Transverse colon (tissue), 4 donors: ENCODE measurements at regions not wholly inside any gene's neighbourhood (a gene's known extent, or its start where the extent isn't known, plus 50 kb on each side); places are given as distances from the start of the nearest gene placed in this dataset.
"Not testable (repeated sequence)": the region's sequence is repeated elsewhere in the genome, so short reads cannot be mapped to it uniquely, and the experiment has no call there.

Experiments used
- DNase-seq: peaks from one replicate; pipeline ENCODE4 v3.0.0-alpha.2; 2019
- H3K27ac ChIP-seq, 4 donors: fragments of 200-600 bp; sonication (generic); 2 replicates each; pipeline ENCODE4 v1.5.1; 2016 to 2018; ENCODE audit warnings: inconsistent platforms in 4 of 4
- H3K27me3 ChIP-seq: fragments of 200-600 bp; sonication (generic); 2 replicates; pipeline ENCODE4 v1.5.1; 2017; ENCODE audit warnings: inconsistent platforms
- H3K36me3 ChIP-seq, 4 donors: fragments of 200-600 bp; sonication (generic); 2 replicates each; pipeline ENCODE4 v1.5.1; 2017 to 2019; ENCODE audit warnings: inconsistent platforms in 4 of 4
- H3K4me1 ChIP-seq, 4 donors: fragments of 200-600 bp; sonication (generic); 2 replicates each; pipeline ENCODE4 v1.5.1; 2017 to 2020; ENCODE audit warnings: inconsistent platforms in 4 of 4
- H3K4me3 ChIP-seq, 4 donors: fragments of 200-600 bp; sonication (generic); 1 replicate in 1 of 4; 2 replicates in 3 of 4; pipeline versions ENCODE4 v1.5.1 to v1.6.1; 2017 to 2019; ENCODE audit warnings: inconsistent platforms in 4 of 4
- H3K9me3 ChIP-seq, 2 donors: fragments of 200-600 bp; sonication (generic); 2 replicates each; pipeline ENCODE4 v1.5.1; 2017 to 2019; ENCODE audit warnings: inconsistent platforms in 2 of 2
- CTCF ChIP-seq, 5 experiments: fragments of 200-600 bp in 3 of 5; fragments of 450-650 bp in 2 of 5; sonication (generic) in 3 of 5; IDR thresholded peaks; 1 replicate in 2 of 5; 2 replicates in 3 of 5; pipeline ENCODE4 v1.5.1; 2016 to 2017; ENCODE audit warnings: antibody characterized with exemption in 5 of 5, inconsistent platforms in 3 of 5, mild to moderate bottlenecking in 2 of 5, moderate library complexity in 1 of 5
- POLR2AphosphoS5 ChIP-seq, 3 donors: sonication (generic); formaldehyde crosslinking; IDR thresholded peaks; one replicate each; pipeline ENCODE4 v1.6.1; 2016; ENCODE audit warnings: antibody characterized with exemption in 3 of 3
- WGBS, 2 donors: methylation state at CpG; one replicate each; pipeline ENCODE4 v1.1.5; 2018; ENCODE audit warnings: low coverage in 1 of 2; 5-methylcytosine and 5-hydroxymethylcytosine counted together
- in situ Hi-C, 4 donors: fragments of 200-750 bp; cut with MboI; loops; one replicate each; pipeline versions ENCODE4 v1.15.0 to v1.15.1; 2017; ENCODE audit warnings: low sequenced_read_pairs in 3 of 4, low pct_ligation_motif_present in 1 of 4, low pct_unique_long_range_greater_than_20kb in 1 of 4
- intact Hi-C: fragments of 100-400 bp; cut with DNase I; formaldehyde crosslinking; loops from one replicate; pipeline ENCODE4 v1.15.1; 2023; ENCODE audit warnings: low total_unique reads

GRCh38 chr17:15802917-15803316 is 70.8 kb downstream of the TBC1D26 start:
- in situ Hi-C loops, H3K36me3 ChIP-seq, H3K27me3 ChIP-seq, DNase-seq, H3K4me3 ChIP-seq, H3K9me3 ChIP-seq, H3K27ac ChIP-seq, intact Hi-C loops, H3K4me1 ChIP-seq: not testable (repeated sequence)
- 90% methylated on average over 1 of the region's 1 CpG; no CpG with 5 or more reads in 1 of the 2 donors for WGBS, 2 donors

GRCh38 chr17:15806825-15807224 is 74.7 kb downstream of the TBC1D26 start:
- H3K36me3 ChIP-seq, in situ Hi-C loops, H3K4me1 ChIP-seq, H3K27ac ChIP-seq, H3K9me3 ChIP-seq, H3K27me3 ChIP-seq, intact Hi-C loops, H3K4me3 ChIP-seq, DNase-seq: not testable (repeated sequence)
- 97% methylated on average over 3 of the region's 4 CpGs; no CpG with 5 or more reads in 1 of the 2 donors for WGBS, 2 donors

DNA sequence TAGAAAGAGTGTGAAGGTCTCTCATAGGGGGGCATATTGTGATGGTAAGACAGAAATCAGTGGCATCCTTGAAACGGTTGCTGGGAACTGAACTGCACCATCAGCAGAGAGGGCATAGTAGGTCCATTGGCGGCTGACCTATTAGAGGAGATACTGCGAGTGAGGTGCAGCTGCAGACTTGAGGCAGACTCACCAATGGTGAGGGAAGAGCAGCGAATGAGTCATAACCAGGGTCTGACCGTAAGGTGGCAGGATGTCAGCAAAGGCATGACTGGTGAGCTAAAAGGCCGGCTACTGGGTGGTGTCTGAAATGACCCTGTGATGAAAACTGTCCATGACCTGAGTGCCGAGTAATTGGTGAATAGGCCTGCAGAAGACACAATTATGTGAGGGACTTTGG is 81.3 kb downstream of the TBC1D26 start:
- in situ Hi-C loops, H3K9me3 ChIP-seq, intact Hi-C loops, H3K4me3 ChIP-seq, DNase-seq, H3K36me3 ChIP-seq, H3K4me1 ChIP-seq, H3K27me3 ChIP-seq, H3K27ac ChIP-seq: not testable (repeated sequence)
- WGBS, 2 donors = 90% methylated on average over 4 of the region's 7 CpGs; no CpG with 5 or more reads in 1 of the 2 donors

- H3K27me3 ChIP-seq, H3K4me1 ChIP-seq, intact Hi-C loops, H3K9me3 ChIP-seq, DNase-seq, H3K4me3 ChIP-seq, H3K36me3 ChIP-seq, in situ Hi-C loops, H3K27ac ChIP-seq: not testable (repeated sequence)
- 62 to 92% methylated on average over 1 to 3 of the region's 3 CpGs for WGBS, 2 donors
These were observed 81.9 kb downstream of the TBC1D26 start for GRCh38 chr17:15814003-15814402.

GRCh38 chr17:15817861-15818260 is 85.8 kb downstream of the TBC1D26 start:
- H3K9me3 ChIP-seq, H3K4me3 ChIP-seq, intact Hi-C loops, in situ Hi-C loops, DNase-seq, H3K4me1 ChIP-seq, H3K36me3 ChIP-seq, H3K27me3 ChIP-seq, H3K27ac ChIP-seq: not testable (repeated sequence)
- WGBS, 2 donors = 96% methylated on average over 17 of the region's 20 CpGs; no CpG with 5 or more reads in 1 of the 2 donors

- DNase-seq, H3K4me1 ChIP-seq, intact Hi-C loops, H3K36me3 ChIP-seq, H3K9me3 ChIP-seq, in situ Hi-C loops, H3K27me3 ChIP-seq, H3K27ac ChIP-seq, H3K4me3 ChIP-seq: not testable (repeated sequence)
- 100% methylated on average over 2 of the region's 5 CpGs; no CpG with 5 or more reads in 1 of the 2 donors for WGBS, 2 donors
These were observed 90.2 kb downstream of the TBC1D26 start for GRCh38 chr17:15822280-15822679.

- TF ChIP-seq CTCF (IDR thresholded peaks at IDR 0.05) (peak; percentile 76 to 91 (median 81)), POLR2AphosphoS5 (IDR thresholded peaks at IDR 0.05) (peak in 1 of 3 donors; percentile 50)
- H3K27me3 ChIP-seq, H3K4me1 ChIP-seq, intact Hi-C loops, H3K9me3 ChIP-seq, H3K36me3 ChIP-seq, H3K4me3 ChIP-seq, H3K27ac ChIP-seq: not testable (repeated sequence)
- peak; percentile 88 for DNase-seq
- in situ Hi-C loops = loop anchor here in 2 of 4 donors (25.0 kb wide), 1 partner anchor 108 kb away; the partner anchor contains the start of gene ADORA2B (in 2 of the 2)
- 5 to 50% methylated on average over 1 to 8 of the region's 10 CpGs for WGBS, 2 donors
These were observed 96.7 kb downstream of the TBC1D26 start for GRCh38 chr17:15828727-15829314.

DNA sequence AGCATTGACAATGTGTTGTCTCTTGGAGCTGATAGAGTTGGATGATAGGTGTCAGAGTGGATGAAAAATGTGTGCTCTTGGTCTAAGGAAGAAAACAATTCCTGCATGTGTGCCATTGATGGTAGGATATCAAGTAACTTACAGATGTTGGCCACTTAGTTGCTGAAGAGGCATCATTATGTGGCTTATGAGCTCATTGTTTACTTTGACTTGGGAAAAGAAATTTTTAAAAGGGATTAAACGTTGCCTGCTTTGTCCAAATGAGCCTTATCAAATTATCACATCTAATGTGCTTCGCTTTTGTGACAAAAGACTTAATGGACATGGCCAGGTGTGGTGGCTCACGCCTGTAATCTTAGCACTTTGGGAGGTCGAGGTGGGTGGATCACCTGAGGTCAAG is 98.1 kb downstream of the TBC1D26 start:
- H3K4me1 ChIP-seq, intact Hi-C loops, H3K9me3 ChIP-seq, DNase-seq, H3K4me3 ChIP-seq, H3K27me3 ChIP-seq, H3K36me3 ChIP-seq, H3K27ac ChIP-seq: not testable (repeated sequence)
- WGBS, 2 donors = 40 to 74% methylated on average over 1 to 4 of the region's 4 CpGs
- in situ Hi-C loops = loop anchor here in 2 of 4 donors (25.0 kb wide), 1 partner anchor 107 kb away; the partner anchor contains the start of gene ADORA2B (in 2 of the 2)

DNA sequence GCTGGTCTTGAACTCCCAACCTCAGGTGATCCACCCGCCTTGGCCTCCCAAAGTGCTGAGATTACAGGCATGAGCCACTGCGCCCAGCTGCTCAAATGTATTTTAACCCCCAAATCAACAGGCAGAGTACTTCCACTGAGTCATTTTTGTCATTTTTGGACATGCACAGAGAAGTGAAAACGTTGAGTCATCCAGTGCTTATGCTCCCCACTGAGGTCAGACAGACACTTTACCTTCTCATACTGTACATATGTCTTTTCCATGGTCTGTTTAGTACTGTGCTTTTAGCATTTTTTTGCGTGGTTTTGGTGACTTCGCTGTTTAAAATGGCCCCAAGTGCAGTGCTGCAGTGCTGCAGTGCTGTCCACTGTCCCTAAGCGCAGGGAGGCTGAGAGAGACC is 99.1 kb downstream of the TBC1D26 start:
- H3K27me3 ChIP-seq, H3K27ac ChIP-seq, H3K4me1 ChIP-seq, DNase-seq, intact Hi-C loops, H3K4me3 ChIP-seq, H3K36me3 ChIP-seq, H3K9me3 ChIP-seq: not testable (repeated sequence)
- in situ Hi-C loops = loop anchor here in 2 of 4 donors (25.0 kb wide), 1 partner anchor 106 kb away; the partner anchor contains the start of gene ADORA2B (in 2 of the 2)
- WGBS, 2 donors = 40 to 60% methylated on average over 1 to 6 of the region's 6 CpGs

GRCh38 chr17:15832921-15833480 is 100.9 kb downstream of the TBC1D26 start:
- H3K4me3 ChIP-seq, H3K27me3 ChIP-seq, H3K36me3 ChIP-seq, DNase-seq, H3K4me1 ChIP-seq, intact Hi-C loops, H3K9me3 ChIP-seq, H3K27ac ChIP-seq: not testable (repeated sequence)
- in situ Hi-C loops = loop anchor here in 2 of 4 donors (25.0 kb wide), 1 partner anchor 104 kb away; the partner anchor contains the start of gene ADORA2B (in 2 of the 2)
- 73 to 77% methylated on average over 3 to 11 of the region's 11 CpGs for WGBS, 2 donors
